Adrenal gland (tissue), 9 donors: ENCODE measurements at regions not wholly inside any gene's neighbourhood (a gene's known extent, or its start where the extent isn't known, plus 50 kb on each side); places are given as distances from the start of the nearest gene placed in this dataset.

Experiments used
- DNase-seq, 7 donors: peaks; one replicate each; pipeline ENCODE4 v3.0.0-alpha.2; 2019 to 2020
- H3K27ac ChIP-seq, 5 donors: fragments of 200-600 bp; sonication (generic) in 4 of 5; 1 replicate in 3 of 5; 2 replicates in 2 of 5; pipeline versions ENCODE4 v1.5.1 to v1.8.0; 2016 to 2020; ENCODE audit warnings: mild to moderate bottlenecking in 1 of 5
- H3K27me3 ChIP-seq: fragments of 200-600 bp; 2 replicates; pipeline ENCODE4 v1.8.0; 2021
- H3K36me3 ChIP-seq, 2 donors: fragments of 200-600 bp; replicated peaks in 1 of 2; 1 replicate in 1 of 2; 2 replicates in 1 of 2; pipeline versions ENCODE4 v1.5.1 to v1.8.0; 2018 to 2022
- H3K4me1 ChIP-seq, 2 donors: fragments of 200-600 bp; replicated peaks in 1 of 2; 1 replicate in 1 of 2; 2 replicates in 1 of 2; pipeline versions ENCODE4 v1.5.1 to v1.8.0; 2018 to 2021
- H3K4me3 ChIP-seq, 4 donors: fragments of 200-600 bp; sonication (generic) in 3 of 4; one replicate each; pipeline ENCODE4 v1.5.1; 2016 to 2018
- H3K9me3 ChIP-seq, 3 donors: fragments of 200-600 bp; sonication (generic) in 1 of 3; replicated peaks in 1 of 3; 1 replicate in 2 of 3; 2 replicates in 1 of 3; pipeline versions ENCODE4 v1.5.1 to v1.8.0; 2016 to 2021
- POLR2A ChIP-seq, 2 donors: fragments of 450-650 bp; IDR thresholded peaks; one replicate each; pipeline ENCODE4 v1.6.1; 2017; ENCODE audit warnings: antibody characterized with exemption in 2 of 2, mild to moderate bottlenecking in 2 of 2, moderate library complexity in 1 of 2
- WGBS, 4 donors: extraction: QIAGEN DNeasy Blood & Tissue Kit in 2 of 4; methylation state at CpG; one replicate each; pipeline versions ENCODE4 v1.1.5 to v1.1.7; 2013 to 2017; 5-methylcytosine and 5-hydroxymethylcytosine counted together
- intact Hi-C, 2 donors: fragments of 100-400 bp; cut with DNase I; formaldehyde crosslinking; loops; one replicate each; pipeline versions ENCODE4 v1.14.1 to v1.15.0; 2022 to 2023
- TF ChIP-seq, protein P1 (sequence below), 6 experiments: fragments of 450-650 bp in 4 of 6; fragments of 200-600 bp in 2 of 6; sonication (generic) in 1 of 6; IDR thresholded peaks; 1 replicate in 5 of 6; 2 replicates in 1 of 6; pipeline versions ENCODE4 v1.5.1 to v1.8.0; 2016 to 2021; ENCODE audit warnings: antibody characterized with exemption in 6 of 6, mild to moderate bottlenecking in 2 of 6, moderate library complexity in 1 of 6
- donor health status: healthy with polysubstance abuse.
- donor health status: Bipolar disorder and iron deficiency.
- donor health status: DM: yes; HTN: yes; CAD: no.
- donor health status: DM: no; HTN: no; CAD: no.
- donor health status: DM: no; HTN: no; CAD: no.

GRCh38 chr4:175946472-175947116 lies 119.0 kb upstream of the WDR17 start:
- intact Hi-C loops, result no loop called here
- H3K4me1 ChIP-seq, result no peaks in the 10 kb centered on the region
- no peaks in the 10 kb centered on the region for H3K36me3 ChIP-seq
- TF ChIP-seq, protein P1, sequence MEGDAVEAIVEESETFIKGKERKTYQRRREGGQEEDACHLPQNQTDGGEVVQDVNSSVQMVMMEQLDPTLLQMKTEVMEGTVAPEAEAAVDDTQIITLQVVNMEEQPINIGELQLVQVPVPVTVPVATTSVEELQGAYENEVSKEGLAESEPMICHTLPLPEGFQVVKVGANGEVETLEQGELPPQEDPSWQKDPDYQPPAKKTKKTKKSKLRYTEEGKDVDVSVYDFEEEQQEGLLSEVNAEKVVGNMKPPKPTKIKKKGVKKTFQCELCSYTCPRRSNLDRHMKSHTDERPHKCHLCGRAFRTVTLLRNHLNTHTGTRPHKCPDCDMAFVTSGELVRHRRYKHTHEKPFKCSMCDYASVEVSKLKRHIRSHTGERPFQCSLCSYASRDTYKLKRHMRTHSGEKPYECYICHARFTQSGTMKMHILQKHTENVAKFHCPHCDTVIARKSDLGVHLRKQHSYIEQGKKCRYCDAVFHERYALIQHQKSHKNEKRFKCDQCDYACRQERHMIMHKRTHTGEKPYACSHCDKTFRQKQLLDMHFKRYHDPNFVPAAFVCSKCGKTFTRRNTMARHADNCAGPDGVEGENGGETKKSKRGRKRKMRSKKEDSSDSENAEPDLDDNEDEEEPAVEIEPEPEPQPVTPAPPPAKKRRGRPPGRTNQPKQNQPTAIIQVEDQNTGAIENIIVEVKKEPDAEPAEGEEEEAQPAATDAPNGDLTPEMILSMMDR (IDR thresholded peaks at IDR 0.05), result no peak
- no peaks in the 10 kb centered on the region for H3K27me3 ChIP-seq
- 37 to 52% (median 44%) methylated on average over 6 of the region's 6 CpGs for WGBS, 4 donors
- peak overlapping the region in 1 of 4 donors; percentile 31 for H3K4me3 ChIP-seq
- H3K9me3 ChIP-seq, result no peaks in the 10 kb centered on the region
- no peak overlapping the region for H3K27ac ChIP-seq
- peak in 1 of 7 donors; percentile 8 for DNase-seq

DNA sequence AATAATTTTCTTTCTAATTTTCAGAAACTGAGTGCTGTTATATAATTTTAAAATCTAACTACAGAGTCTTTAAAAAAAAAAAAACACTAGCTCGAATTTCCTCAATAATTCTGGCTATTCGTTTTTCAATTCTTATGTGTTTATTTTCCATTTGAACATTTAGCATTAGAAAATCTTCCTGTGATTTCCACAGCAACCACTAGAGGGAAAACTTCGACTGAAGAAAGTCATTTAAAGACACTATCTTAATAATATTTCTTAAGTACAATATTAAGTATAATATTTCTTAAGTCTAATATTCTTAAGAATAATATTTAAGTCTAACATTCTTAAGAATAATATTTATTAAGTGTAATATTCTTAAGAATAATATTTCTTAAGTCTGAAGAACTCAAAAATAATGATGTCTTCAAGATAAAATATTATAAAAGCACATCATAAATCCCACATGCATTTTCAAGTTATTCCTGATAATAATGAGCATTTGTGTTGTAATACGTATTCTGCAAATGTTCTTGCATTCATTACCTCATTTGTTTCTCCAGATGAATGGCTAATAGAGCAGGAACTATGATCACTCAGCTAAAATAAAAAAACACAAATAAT lies 118.4 kb upstream of the WDR17 start:
- Histone ChIP-seq H3K36me3 (no peaks in the 10 kb centered on the region), H3K27me3 (no peaks in the 10 kb centered on the region), H3K4me1 (no peaks in the 10 kb centered on the region), H3K9me3 (no peaks in the 10 kb centered on the region), H3K4me3 (peak overlapping the region in 1 of 4 donors; percentile 31), H3K27ac (no peak overlapping the region)
- TF ChIP-seq, protein P1 (IDR thresholded peaks at IDR 0.05), result peak; percentile 37 to 75 (median 54)
- no peak for TF ChIP-seq POLR2A (IDR thresholded peaks at IDR 0.05)
- 0 to 3% (median 2%) methylated on average over 4 of the region's 4 CpGs for WGBS, 4 donors
- DNase-seq, result no peak
- intact Hi-C loops, result no loop called here

- no peak for TF ChIP-seq POLR2A (IDR thresholded peaks at IDR 0.05)
- TF ChIP-seq, protein P1 (IDR thresholded peaks at IDR 0.05), result no peak
- intact Hi-C loops, result no loop called here
- no peaks in the 10 kb centered on the region for H3K36me3 ChIP-seq
- H3K9me3 ChIP-seq, result peaks cover 0 to 6% (median 0%) of the 10 kb centered on the region in 3 donors
- no peak overlapping the region for H3K27ac ChIP-seq
- no peak for DNase-seq
- no peaks in the 10 kb centered on the region for H3K4me1 ChIP-seq
- H3K4me3 ChIP-seq, result no peak overlapping the region
- WGBS, 4 donors, result 73 to 92% (median 86%) methylated on average over 1 of the region's 1 CpG
- no peaks in the 10 kb centered on the region for H3K27me3 ChIP-seq
These were observed 113.8 kb upstream of the WDR17 start for GRCh38 chr4:175951794-175952193.

- TF ChIP-seq POLR2A (IDR thresholded peaks at IDR 0.05), result no peak
- TF ChIP-seq, protein P1 (IDR thresholded peaks at IDR 0.05), result no peak
- H3K4me3 ChIP-seq, result no peak overlapping the region
- DNase-seq, result no peak
- H3K27ac ChIP-seq, result no peak overlapping the region
- intact Hi-C loops, result no loop called here
- WGBS, 4 donors, result 74 to 82% (median 77%) methylated on average over 2 of the region's 2 CpGs
- H3K36me3 ChIP-seq, result no peaks in the 10 kb centered on the region
- peaks cover 0 to 7% (median 0%) of the 10 kb centered on the region in 3 donors for H3K9me3 ChIP-seq
- no peaks in the 10 kb centered on the region for H3K27me3 ChIP-seq
- no peaks in the 10 kb centered on the region for H3K4me1 ChIP-seq
These were observed 112.5 kb upstream of the WDR17 start for GRCh38 chr4:175953116-175953515.
